ENCODE measurements at regions not wholly inside any gene's neighbourhood (a gene's known extent, or its start where the extent isn't known, plus 50 kb on each side); places are given as distances from the start of the nearest gene placed in this dataset.

DNA sequence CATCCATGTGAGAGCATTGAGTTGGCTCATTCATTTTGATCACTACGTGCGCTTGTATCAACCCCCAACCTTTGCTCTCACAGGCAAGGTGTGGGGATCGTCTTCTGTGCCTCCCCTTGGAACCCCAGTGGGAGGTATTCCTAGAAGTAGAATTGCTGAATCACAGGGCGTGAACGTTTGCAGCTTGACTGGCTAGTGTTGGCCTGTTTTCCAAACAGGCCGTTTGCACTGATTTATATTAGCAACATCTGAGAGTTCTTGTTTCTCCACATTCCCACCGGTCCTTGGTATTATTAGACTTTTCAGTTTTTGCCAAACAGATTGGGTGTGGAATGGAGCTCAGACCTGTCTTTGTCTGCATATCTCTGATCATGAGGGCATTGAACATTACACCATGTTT is 288.6 kb upstream of the PWP1 start:
- no peak overlapping the region for H3K4me2 ChIP-seq (ENCODE audit: low read depth, low read length)
- H2AFZ ChIP-seq (ENCODE audit: low read length) = no peak overlapping the region
- intact Hi-C loops (cut with micrococcal nuclease; ENCODE audit: unreplicated experiment) = no loop called here
- DNase-seq (ENCODE audit: low spot score) (no peak), ATAC-seq (no peak), FAIRE-seq (no peak)
- CTCF ChIA-PET (ENCODE audit: low intra/inter-chr PET ratio, low total read pairs) = no interaction called here
- TF ChIP-seq GPN1 (CRISPR knock-in tag; IDR thresholded peaks at IDR 0.05; ENCODE audit: borderline replicate concordance) (no peak), CHD2 (IDR thresholded peaks at IDR 0.05; ENCODE audit: low read depth, low read length) (no peak)
- POLR2A ChIA-PET = no interaction called here
- BruUV-seq (replicated peaks) = no TSS peak
- H3K27me3 ChIP-seq (ENCODE audit: control insufficient read depth in 1 of 2, insufficient read depth in 2 of 2, low read length in 2 of 2) = no peaks in the 10 kb centered on the region
- H3K79me2 ChIP-seq (ENCODE audit: insufficient read depth, low read length) = no peaks in the 10 kb centered on the region
- no peak overlapping the region for H3K9ac ChIP-seq (ENCODE audit: insufficient read depth, low read depth, low read length)
- no peaks in the 10 kb centered on the region for H4K20me1 ChIP-seq (ENCODE audit: insufficient read depth, low read length)
- in situ Hi-C loops (cut with HindIII; ENCODE audit: extremely low pct_ligation_motif_present, low pct_unique_long_range_greater_than_20kb) = no loop called here
- no peaks in the 10 kb centered on the region for H3K36me3 ChIP-seq (replicated peaks in 1 of 2; ENCODE audit: control insufficient read depth in 1 of 2, insufficient read depth in 2 of 2, low read length in 2 of 2)
- no peak overlapping the region for H3K27ac ChIP-seq (ENCODE audit: extremely low read length, insufficient read depth, low read length)
- WGBS (ENCODE audit: low lambda C conversion rate) = 70% methylated on average over 7 of the region's 7 CpGs
- H3K4me1 ChIP-seq (ENCODE audit: insufficient read depth, low read length) = peaks cover 38% of the 10 kb centered on the region
- H3K4me3 ChIP-seq (replicated peaks in 1 of 3; ENCODE audit: insufficient read depth in 1 of 3, low read depth in 2 of 3, low read length in 3 of 3) = no peak overlapping the region
- no peaks in the 10 kb centered on the region for H3K9me3 ChIP-seq (ENCODE audit: low read length)

DNA sequence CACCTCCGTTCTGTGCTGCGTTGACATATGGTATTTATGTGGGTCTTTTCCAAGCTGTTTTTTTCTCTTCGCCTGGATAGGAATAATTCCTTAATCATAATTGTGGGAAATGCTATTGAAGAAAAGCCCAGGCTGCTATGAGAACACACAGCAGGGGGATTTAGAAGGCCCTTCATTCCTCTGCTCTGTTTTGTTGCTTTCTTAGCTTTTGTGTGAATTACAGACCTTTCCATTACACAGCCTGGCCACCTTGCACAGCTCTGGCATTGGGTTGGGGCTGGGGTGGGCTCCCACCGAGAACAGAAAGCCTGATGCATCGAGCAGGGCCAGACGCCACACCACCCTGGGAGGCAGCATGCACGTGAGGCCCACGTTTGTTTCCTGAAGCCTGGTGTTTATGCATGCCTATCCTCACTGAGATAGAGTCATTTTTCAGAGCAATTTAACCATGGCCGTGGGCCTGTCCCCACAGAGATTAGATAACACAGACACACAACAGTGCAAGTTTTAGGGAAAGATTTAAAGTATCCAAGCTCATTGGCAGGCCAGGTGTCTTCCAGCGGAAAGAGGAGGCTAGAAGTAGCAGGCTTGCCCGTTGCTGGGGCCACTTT is 287.6 kb upstream of the PWP1 start:
- 64% methylated on average over 11 of the region's 11 CpGs for WGBS (ENCODE audit: low lambda C conversion rate)
- H3K27me3 ChIP-seq (ENCODE audit: control insufficient read depth in 1 of 2, insufficient read depth in 2 of 2, low read length in 2 of 2) = no peaks in the 10 kb centered on the region
- CTCF ChIA-PET (ENCODE audit: low intra/inter-chr PET ratio, low total read pairs) = no interaction called here
- H3K27ac ChIP-seq (ENCODE audit: extremely low read length, insufficient read depth, low read length) = no peak overlapping the region
- no peak overlapping the region for H3K4me2 ChIP-seq (ENCODE audit: low read depth, low read length)
- H2AFZ ChIP-seq (ENCODE audit: low read length) = no peak overlapping the region
- POLR2A ChIA-PET = no interaction called here
- H3K79me2 ChIP-seq (ENCODE audit: insufficient read depth, low read length) = no peaks in the 10 kb centered on the region
- H3K9me3 ChIP-seq (ENCODE audit: low read length) = no peaks in the 10 kb centered on the region
- BruUV-seq (replicated peaks) = no TSS peak
- TF ChIP-seq ELF4 (CRISPR knock-in tag; IDR thresholded peaks at IDR 0.05; ENCODE audit: borderline replicate concordance) = no peak
- TF ChIP-seq MZF1 (CRISPR knock-in tag; IDR thresholded peaks at IDR 0.05; ENCODE audit: borderline replicate concordance) = no peak
- TF ChIP-seq ZNF251 (CRISPR knock-in tag; IDR thresholded peaks at IDR 0.05) = no peak
- FAIRE-seq (no peak), DNase-seq (ENCODE audit: low spot score) (no peak), ATAC-seq (no peak)
- H3K36me3 ChIP-seq (replicated peaks in 1 of 2; ENCODE audit: control insufficient read depth in 1 of 2, insufficient read depth in 2 of 2, low read length in 2 of 2) = no peaks in the 10 kb centered on the region
- in situ Hi-C loops (cut with HindIII; ENCODE audit: extremely low pct_ligation_motif_present, low pct_unique_long_range_greater_than_20kb) = no loop called here
- intact Hi-C loops (cut with micrococcal nuclease; ENCODE audit: unreplicated experiment) = no loop called here
- peaks cover 33% of the 10 kb centered on the region for H3K4me1 ChIP-seq (ENCODE audit: insufficient read depth, low read length)
- no peaks in the 10 kb centered on the region for H4K20me1 ChIP-seq (ENCODE audit: insufficient read depth, low read length)
- no peak overlapping the region for H3K4me3 ChIP-seq (replicated peaks in 1 of 3; ENCODE audit: insufficient read depth in 1 of 3, low read depth in 2 of 3, low read length in 3 of 3)
- H3K9ac ChIP-seq (ENCODE audit: insufficient read depth, low read depth, low read length) = no peak overlapping the region
